K562 (cell line): ENCODE measurements at regions not wholly inside any gene's neighbourhood (a gene's known extent, or its start where the extent isn't known, plus 50 kb on each side); places are given as distances from the start of the nearest gene placed in this dataset.
A peak's percentile ranks its signal among the peaks of the same experiment; 100 is the strongest.

Source experiments
- ATAC-seq: fragments of 200-7000 bp; cut with Tn5 transposase; 3 replicates; pipeline ENCODE4 v1.9.1; 2020; ENCODE audit warnings: moderate library complexity
- BruUV-seq: library from RNA; stranded (reverse); fragments of 400-500 nt; replicated peaks from 2 replicates; lab custom pipeline; 2021; lab: Mats Ljungman, UMichigan
- CTCF ChIA-PET: fragments of 300-600 bp; formaldehyde crosslinking; extraction: SDS; loops from one replicate; lab custom pipeline; 2021; ENCODE audit warnings: low intra/inter-chr PET ratio; lab: Yijun Ruan, JAX
- POLR2A ChIA-PET: fragments of 300-600, 350-650 bp; sonication (Branson Sonifier 250); formaldehyde crosslinking; extraction: SDS; loops from one replicate; lab custom pipeline; 2021; ENCODE audit warnings: antibody characterized with exemption, inconsistent platforms; lab: Yijun Ruan, JAX
- DNase-seq, 4 experiments: peaks; one replicate each; pipeline versions ENCODE4 v3.0.0 to v3.0.0-alpha.2; 2011 to 2018; ENCODE audit warnings: low spot score in 3 of 4, mixed read lengths in 3 of 4; ENCODE audit errors: extremely low read depth in 1 of 4
- FAIRE-seq: peaks from 2 replicates; lab custom pipeline; 2011; peaks lifted over from hg19 to GRCh38; lab: Jason Lieb, UNC
- H2AFZ ChIP-seq: 2 replicates; pipeline ENCODE4 v1.6.0; 2011; ENCODE audit warnings: low read depth, low read length, control low read depth, inconsistent platforms
- H3K27ac ChIP-seq: fragments of 200-600 bp; 3 replicates; pipeline ENCODE4 v1.8.0; 2011; ENCODE audit warnings: low read depth, mild to moderate bottlenecking, control low read depth, inconsistent platforms, low read length, moderate library complexity, mixed read lengths; ENCODE audit errors: extremely low read depth
- H3K27me3 ChIP-seq, 2 experiments: fragments of 300-600 bp in 1 of 2; 2 replicates in 1 of 2; 3 replicates in 1 of 2; pipeline versions ENCODE4 v1.6.0 to v1.8.0; 2011; ENCODE audit warnings: inconsistent platforms in 2 of 2, low read length in 2 of 2, mild to moderate bottlenecking in 1 of 2, mixed read lengths in 1 of 2, moderate library complexity in 1 of 2; ENCODE audit not compliant: control insufficient read depth in 2 of 2, insufficient read depth in 2 of 2
- H3K36me3 ChIP-seq: fragments of 300-600 bp; 3 replicates; pipeline ENCODE4 v1.8.0; 2011; ENCODE audit warnings: mild to moderate bottlenecking, low read length, inconsistent platforms; ENCODE audit not compliant: control insufficient read depth, insufficient read depth
- H3K4me1 ChIP-seq, 2 experiments: fragments of 200-600 bp in 1 of 2; replicated peaks in 1 of 2; 2 replicates in 1 of 2; 3 replicates in 1 of 2; pipeline versions ENCODE4 v1.5.1 to v1.8.0; 2011; ENCODE audit warnings: inconsistent platforms in 2 of 2, low read length in 2 of 2, mild to moderate bottlenecking in 1 of 2, mixed read lengths in 1 of 2, moderate library complexity in 1 of 2; ENCODE audit not compliant: control insufficient read depth in 2 of 2, insufficient read depth in 2 of 2
- H3K4me2 ChIP-seq: 2 replicates; pipeline ENCODE4 v1.6.1; 2011; ENCODE audit warnings: low read length, control low read depth, inconsistent platforms, mixed read lengths; ENCODE audit not compliant: insufficient read depth
- H3K4me3 ChIP-seq: fragments of 200-600 bp; sonication (generic), shearing (Covaris generic); 2 replicates; pipeline ENCODE4 v1.5.1; 2016; ENCODE audit warnings: control low read depth, inconsistent platforms
- H3K79me2 ChIP-seq: fragments of 200-600 bp; 3 replicates; pipeline ENCODE4 v1.8.0; 2011; ENCODE audit warnings: low read length, inconsistent platforms; ENCODE audit not compliant: control insufficient read depth, insufficient read depth
- H3K9ac ChIP-seq, 2 experiments: 2 replicates each; pipeline versions ENCODE4 v1.6.0 to v1.6.1; 2011; ENCODE audit warnings: low read depth in 2 of 2, low read length in 2 of 2, control low read depth in 1 of 2, inconsistent platforms in 1 of 2, mild to moderate bottlenecking in 1 of 2, mixed read lengths in 1 of 2; ENCODE audit not compliant: insufficient read depth in 1 of 2
- H3K9me1 ChIP-seq: one replicate; pipeline ENCODE4 v1.6.0; 2011; ENCODE audit warnings: inconsistent platforms, mild to moderate bottlenecking, low read length, moderate library complexity; ENCODE audit not compliant: control insufficient read depth, insufficient read depth
- H3K9me3 ChIP-seq: replicated peaks from 2 replicates; pipeline ENCODE4 v1.5.1; 2011; ENCODE audit warnings: low read depth, low read length, inconsistent platforms; ENCODE audit not compliant: control insufficient read depth, insufficient read depth
- H4K20me1 ChIP-seq: replicated peaks from 2 replicates; pipeline ENCODE4 v1.6.1; 2011; ENCODE audit warnings: low read length, inconsistent platforms, mixed read lengths; ENCODE audit not compliant: control insufficient read depth, insufficient read depth
- CBFA2T2 ChIP-seq: fragments of 450-650 bp; conservative IDR thresholded peaks from 2 replicates; pipeline ENCODE4 v1.6.1; 2017; ENCODE audit warnings: mild to moderate bottlenecking
- RAD51 ChIP-seq: fragments of 450-650 bp; IDR thresholded peaks from 2 replicates; pipeline ENCODE4 v1.7.1; 2016; ENCODE audit warnings: low read depth, mild to moderate bottlenecking, borderline replicate concordance
- STAT6 ChIP-seq: sonication (generic); formaldehyde crosslinking; IDR thresholded peaks from 2 replicates; pipeline ENCODE4 v1.8.1; 2023; ENCODE audit warnings: mild to moderate bottlenecking, missing genetic modification reagents
- TFE3 ChIP-seq: fragments of 450-650 bp; formaldehyde crosslinking; IDR thresholded peaks from 2 replicates; pipeline ENCODE4 v1.4.0; 2020; ENCODE audit warnings: mild to moderate bottlenecking, mixed read lengths
- TOE1 ChIP-seq, 2 experiments: fragments of 450-650 bp in 1 of 2; sonication (generic) in 1 of 2; formaldehyde crosslinking in 1 of 2; IDR thresholded peaks; 2 replicates each; pipeline versions ENCODE4 v1.7.1 to v1.8.0; 2016 to 2022; ENCODE audit warnings: borderline replicate concordance in 2 of 2, mild to moderate bottlenecking in 2 of 2, antibody characterized with exemption in 1 of 2, inconsistent platforms in 1 of 2, low read depth in 1 of 2, missing genetic modification reagents in 1 of 2, moderate library complexity in 1 of 2
- WGBS: fragments of 100-300 bp; shearing (Covaris generic); methylation state at CpG from one replicate; pipeline ENCODE4 v1.1.6; 2016; ENCODE audit warnings: low coverage, mixed read lengths; ENCODE audit not compliant: insufficient coverage; ENCODE audit errors: missing lambda C conversion rate; 5-methylcytosine and 5-hydroxymethylcytosine counted together
- in situ Hi-C: fragments of 300-500 bp; cut with MboI; formaldehyde crosslinking; loops from 4 replicates; pipeline ENCODE4 v1.15.0; 2018; ENCODE audit warnings: inconsistent platforms, mixed read lengths
- intact Hi-C: fragments of 100-400 bp; cut with micrococcal nuclease; formaldehyde crosslinking; loops from 2 replicates; pipeline ENCODE4 v1.14.2; 2022

GRCh38 chr6:40124924-40125323 lies 190.7 kb upstream of the MOCS1 start:
- in situ Hi-C loops (no loop called here), intact Hi-C loops (no loop called here)
- DNase-seq (no peak), FAIRE-seq (no peak), ATAC-seq (no peak)
- Histone ChIP-seq H3K36me3 (no peaks in the 10 kb centered on the region; the same call in 2 of the 3 replicates), H3K79me2 (no peaks in the 10 kb centered on the region), H4K20me1 (no peaks in the 10 kb centered on the region), H3K9me1 (no peaks in the 10 kb centered on the region), H3K27ac (no peak overlapping the region), H3K4me1 (no peaks in the 10 kb centered on the region), H3K9ac (no peak overlapping the region), H2AFZ (no peak overlapping the region), H3K4me2 (no peak overlapping the region), H3K4me3 (no peak overlapping the region), H3K27me3 (no peaks in the 10 kb centered on the region), H3K9me3 (no peaks in the 10 kb centered on the region; the same call in 1 of the 2 replicates)
- peak; percentile 76 for TF ChIP-seq RAD51
- TF ChIP-seq TFE3 (CRISPR knock-in tag), result peak; percentile 95
- no peak for TF ChIP-seq STAT6
- 0 out of 2 replicates have a peak, but pooled peaks have one; percentile 31 for TF ChIP-seq TOE1 (IDR thresholded peaks at IDR 0.05; ENCODE audit: borderline replicate concordance)
- TF ChIP-seq TOE1 (CRISPR knock-in tag; IDR thresholded peaks at IDR 0.05; ENCODE audit: borderline replicate concordance, low read depth), result no peak
- TF ChIP-seq CBFA2T2, result peak; percentile 45; the same call in 1 of the 2 replicates
- BruUV-seq, result no TSS peak
- POLR2A ChIA-PET, result no interaction called here
- 3% methylated on average over 4 of the region's 4 CpGs for WGBS
- CTCF ChIA-PET, result no interaction called here
